Motor neuron (in vitro differentiated cells): ENCODE measurements at regions not wholly inside any gene's neighbourhood (a gene's known extent, or its start where the extent isn't known, plus 50 kb on each side); places are given as distances from the start of the nearest gene placed in this dataset.
"Not testable (repeated sequence)": the region's sequence is repeated elsewhere in the genome, so short reads cannot be mapped to it uniquely, and the experiment has no call there.

Experiments
- ATAC-seq, 8 experiments: fragments of 200-7000 bp; cut with Tn5 transposase; replicated peaks in 6 of 8; 2 replicates each; pipeline ENCODE4 v1.8.0; 2021; ENCODE audit warnings: mild to moderate bottlenecking in 8 of 8, moderate library complexity in 8 of 8
- H3K27ac ChIP-seq, 2 donors: fragments of 250-450 bp; sonication (Bioruptor Pico); 2 replicates each; pipeline ENCODE4 v1.9.0; 2021; ENCODE audit warnings: antibody characterized with exemption in 2 of 2, mild to moderate bottlenecking in 2 of 2, moderate library complexity in 1 of 2
- H3K4me1 ChIP-seq, 2 donors: fragments of 250-450 bp; sonication (Bioruptor Pico); replicated peaks in 1 of 2; 2 replicates each; pipeline ENCODE4 v1.6.1; 2021; ENCODE audit warnings: antibody characterized with exemption in 2 of 2, mild to moderate bottlenecking in 2 of 2, moderate library complexity in 1 of 2
- H3K4me3 ChIP-seq, 5 donors: fragments of 250-450 bp; sonication (Bioruptor Pico); 2 replicates each; pipeline ENCODE4 v1.9.0; 2021; ENCODE audit warnings: antibody characterized with exemption in 5 of 5, mild to moderate bottlenecking in 5 of 5, moderate library complexity in 4 of 5
- WGBS, 10 experiments: fragments of 450-650 bp; shearing (Covaris generic); methylation state at CpG; one replicate each; pipeline ENCODE4 v1.0.0; 2022; 5-methylcytosine and 5-hydroxymethylcytosine counted together
- in situ Hi-C, 9 experiments: fragments of 400-800 bp; cut with MboI; loops; one replicate each; pipeline ENCODE4 v1.15.0; 2021; ENCODE audit warnings: low sequenced_read_pairs in 9 of 9, low pct_unique_long_range_greater_than_20kb in 2 of 9; ENCODE audit not compliant: unreplicated experiment in 9 of 9

- Histone ChIP-seq H3K27ac (no peak overlapping the region), H3K4me3 (no peak overlapping the region), H3K4me1 (peaks cover 13 to 18% of the 10 kb centered on the region in 2 donors)
- WGBS, 10 experiments, result 40 to 100% (median 84%) methylated on average over 1 to 2 of the region's 2 CpGs; no CpG with 5 or more reads in 2 of the 10 experiments
- no peak for ATAC-seq
- in situ Hi-C loops, result no loop called here
Measured at GRCh38 chr2:75317316-75317715, 118.0 kb upstream of the TACR1 start.

GRCh38 chr2:75315436-75315835, 116.1 kb upstream of the TACR1 start:
- ATAC-seq, result no peak
- in situ Hi-C loops, result no loop called here
- H3K4me3 ChIP-seq, result no peak overlapping the region
- H3K27ac ChIP-seq, result no peak overlapping the region
- H3K4me1 ChIP-seq, result peaks cover 0 to 2% of the 10 kb centered on the region in 2 donors
- WGBS, 10 experiments, result 0 to 100% (median 79%) methylated on average over 1 to 3 of the region's 3 CpGs

- peak in 6 of 8 experiments; percentile 19 to 66 (median 52) for ATAC-seq
- Histone ChIP-seq H3K4me3 (no peak overlapping the region), H3K4me1 (no peaks in the 10 kb centered on the region), H3K27ac (no peak overlapping the region)
- 40 to 100% (median 83%) methylated on average over 1 to 3 of the region's 4 CpGs; no CpG with 5 or more reads in 1 of the 10 experiments for WGBS, 10 experiments
- in situ Hi-C loops, result no loop called here
Measured at GRCh38 chr2:75311993-75312392, 112.7 kb upstream of the TACR1 start.

GRCh38 chr2:75311521-75311920, 112.2 kb upstream of the TACR1 start:
- Histone ChIP-seq H3K27ac (no peak overlapping the region), H3K4me1 (no peaks in the 10 kb centered on the region), H3K4me3 (no peak overlapping the region)
- in situ Hi-C loops, result no loop called here
- WGBS, 10 experiments, result 36 to 100% (median 76%) methylated on average over 1 to 3 of the region's 3 CpGs; no CpG with 5 or more reads in 2 of the 10 experiments
- ATAC-seq, result peak in 1 of 8 experiments; percentile 4

- no peaks in the 10 kb centered on the region for H3K4me1 ChIP-seq
- H3K27ac ChIP-seq, result no peak overlapping the region
- peak in 3 of 8 experiments; percentile 13 to 30 (median 18) for ATAC-seq
- WGBS, 10 experiments, result 20 to 93% (median 80%) methylated on average over 1 to 4 of the region's 4 CpGs; no CpG with 5 or more reads in 1 of the 10 experiments
- H3K4me3 ChIP-seq, result no peak overlapping the region
- in situ Hi-C loops, result no loop called here
Measured at GRCh38 chr2:75310876-75311275, 111.6 kb upstream of the TACR1 start.

- Histone ChIP-seq H3K4me3 (no peak overlapping the region), H3K27ac (no peak overlapping the region), H3K4me1 (no peaks in the 10 kb centered on the region)
- WGBS, 10 experiments, result 14 to 100% (median 78%) methylated on average over 1 to 2 of the region's 2 CpGs
- in situ Hi-C loops, result no loop called here
- peak in 6 of 8 experiments; percentile 29 to 87 (median 66) for ATAC-seq
Measured at GRCh38 chr2:75309596-75310463, 110.5 kb upstream of the TACR1 start.

GRCh38 chr2:75303227-75303626, 103.9 kb upstream of the TACR1 start:
- in situ Hi-C loops, result no loop called here
- 50 to 100% (median 88%) methylated on average over 1 of the region's 1 CpG; no CpG with 5 or more reads in 1 of the 10 experiments for WGBS, 10 experiments

GRCh38 chr2:75294362-75294761, 95.0 kb upstream of the TACR1 start:
- Histone ChIP-seq H3K4me1 (peaks cover 0 to 5% of the 10 kb centered on the region in 2 donors), H3K4me3 (no peak overlapping the region), H3K27ac (no peak overlapping the region)
- 67 to 100% (median 88%) methylated on average over 1 of the region's 1 CpG; no CpG with 5 or more reads in 2 of the 10 experiments for WGBS, 10 experiments
- in situ Hi-C loops, result no loop called here
- ATAC-seq, result no peak

More at GRCh38 chr2:75303227-75303626, 103.9 kb upstream of the TACR1 start:
- Histone ChIP-seq H3K4me3 (no peak overlapping the region), H3K4me1 (no peaks in the 10 kb centered on the region), H3K27ac (no peak overlapping the region)
- peak in 1 of 8 experiments; percentile 47 for ATAC-seq

- H3K4me1 ChIP-seq, result peaks cover 0 to 5% of the 10 kb centered on the region in 2 donors
- no peak overlapping the region for H3K4me3 ChIP-seq
- WGBS, 10 experiments, result 13 to 87% (median 73%) methylated on average over 1 of the region's 1 CpG; no CpG with 5 or more reads in 1 of the 10 experiments
- ATAC-seq, result peak in 3 of 8 experiments; percentile 29 to 51 (median 41)
- no peak overlapping the region for H3K27ac ChIP-seq
- in situ Hi-C loops, result no loop called here
Measured at GRCh38 chr2:75292826-75293225, 93.5 kb upstream of the TACR1 start.

GRCh38 chr2:75290600-75291150, 91.4 kb upstream of the TACR1 start:
- peaks cover 0 to 5% of the 10 kb centered on the region in 2 donors for H3K4me1 ChIP-seq
- H3K4me3 ChIP-seq, result no peak overlapping the region
- ATAC-seq, result peak; percentile 32 to 92 (median 50)
- 0 to 60% (median 12%) methylated on average over 1 to 2 of the region's 2 CpGs; no CpG with 5 or more reads in 2 of the 10 experiments for WGBS, 10 experiments
- H3K27ac ChIP-seq, result no peak overlapping the region
- in situ Hi-C loops, result no loop called here

GRCh38 chr2:75289771-75290170, 90.5 kb upstream of the TACR1 start:
- peak in 2 of 8 experiments; percentile 22 to 26 for ATAC-seq
- H3K4me1 ChIP-seq, result peaks cover 0 to 5% of the 10 kb centered on the region in 2 donors
- WGBS, 10 experiments, result 9 to 100% (median 88%) methylated on average over 1 to 3 of the region's 3 CpGs
- no peak overlapping the region for H3K27ac ChIP-seq
- in situ Hi-C loops, result no loop called here
- no peak overlapping the region for H3K4me3 ChIP-seq

- ATAC-seq, H3K4me3 ChIP-seq, H3K27ac ChIP-seq, H3K4me1 ChIP-seq, in situ Hi-C loops: not testable (repeated sequence)
- WGBS, 10 experiments, result 60 to 100% (median 87%) methylated on average over 1 to 7 of the region's 7 CpGs
Measured at GRCh38 chr2:75289178-75289577, 89.9 kb upstream of the TACR1 start.

- Histone ChIP-seq H3K4me1 (peaks cover 0 to 5% of the 10 kb centered on the region in 2 donors), H3K4me3 (no peak overlapping the region), H3K27ac (no peak overlapping the region)
- in situ Hi-C loops, result no loop called here
- no peak for ATAC-seq
Measured at GRCh38 chr2:75288760-75289159, 89.4 kb upstream of the TACR1 start.
